UCSD-AML1 (cell line): ENCODE measurements at regions not wholly inside any gene's neighbourhood (a gene's known extent, or its start where the extent isn't known, plus 50 kb on each side); places are given as distances from the start of the nearest gene placed in this dataset.
"Not testable (repeated sequence)": the region's sequence is repeated elsewhere in the genome, so short reads cannot be mapped to it uniquely, and the experiment has no call there.

Source experiments
- DNase-seq: peaks from one replicate; lab custom pipeline; 2025; ENCODE audit not compliant: unreplicated experiment; lab: John Stamatoyannopoulos, UW

DNA sequence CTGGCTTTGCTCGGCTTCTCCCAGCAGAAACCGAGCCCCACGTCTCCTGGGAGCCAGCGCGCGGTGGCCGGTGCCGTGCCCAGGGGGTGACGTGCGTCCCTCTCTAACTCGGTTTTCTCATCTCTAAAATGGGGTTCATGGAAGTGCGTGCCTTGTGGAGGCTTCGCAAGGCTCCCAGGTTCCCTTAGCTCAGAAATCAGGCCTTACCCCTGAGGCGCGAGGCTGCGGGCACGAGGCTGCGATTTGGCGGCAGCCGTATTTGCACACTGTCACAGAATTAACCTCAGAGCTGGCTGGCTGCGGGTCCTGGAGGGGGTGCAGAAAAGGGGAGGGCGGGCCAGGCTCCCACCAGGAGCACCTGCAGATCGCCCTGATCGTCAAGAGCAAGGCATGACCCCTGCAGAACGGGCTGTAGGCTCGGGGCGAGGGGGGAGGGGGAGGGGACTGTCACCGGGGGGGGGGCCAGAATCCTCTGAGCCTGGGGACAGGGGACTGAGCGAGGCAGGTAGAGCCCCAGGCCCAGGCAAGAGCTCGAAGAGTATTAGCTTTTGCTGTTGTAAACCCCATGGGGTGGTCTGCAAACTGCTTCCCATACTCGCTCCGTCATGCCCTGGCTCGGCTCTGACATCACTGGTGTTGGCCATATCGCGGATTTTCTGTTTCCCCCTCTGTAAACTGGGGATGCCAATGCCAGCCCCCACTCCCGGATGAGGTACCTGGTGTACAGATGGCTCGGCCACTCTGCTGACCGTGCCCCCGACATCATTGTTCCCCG, 62.2 kb downstream of the CCNE1 start:
- no peak for DNase-seq

DNA sequence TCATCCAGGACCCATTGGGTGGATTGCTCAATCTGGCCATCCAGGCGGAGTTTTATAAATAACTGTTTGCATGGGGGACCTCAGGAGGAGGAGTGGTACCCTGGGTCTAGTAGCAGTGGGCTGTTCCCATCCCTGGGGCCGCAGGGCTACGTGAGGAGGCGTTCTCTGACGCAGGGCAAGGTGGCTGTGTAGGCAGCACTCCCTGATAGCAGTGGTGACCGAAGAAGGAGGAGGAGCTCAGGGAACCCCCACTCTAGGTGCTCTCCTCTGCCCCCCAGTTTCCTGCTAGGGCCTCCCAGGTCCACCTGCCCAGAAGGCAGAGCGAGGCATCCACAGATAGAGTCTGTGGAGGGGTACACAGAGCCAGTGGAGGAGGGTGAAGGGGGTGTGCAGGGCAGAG, 64.1 kb downstream of the CCNE1 start:
- no peak for DNase-seq

DNA sequence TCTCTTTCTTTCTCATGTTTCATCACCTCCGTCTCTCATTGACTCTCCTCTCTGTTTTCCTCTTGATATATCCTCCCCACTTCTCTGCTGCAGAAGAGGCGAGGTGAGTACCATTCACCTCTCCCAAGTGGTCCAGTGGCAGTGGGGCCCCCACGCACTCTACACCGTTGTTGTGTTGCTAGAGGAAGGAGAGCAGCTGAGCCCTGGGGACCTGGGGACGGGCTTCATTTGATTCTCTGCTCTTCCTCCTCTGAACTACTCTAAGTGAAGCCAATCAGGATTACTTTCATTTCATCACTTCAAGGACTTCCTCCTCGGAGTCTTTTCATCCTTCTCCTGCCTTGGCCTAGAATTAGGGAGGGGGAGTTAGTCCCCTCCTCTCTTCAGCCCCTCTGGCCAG, 64.6 kb downstream of the CCNE1 start:
- DNase-seq = no peak

DNA sequence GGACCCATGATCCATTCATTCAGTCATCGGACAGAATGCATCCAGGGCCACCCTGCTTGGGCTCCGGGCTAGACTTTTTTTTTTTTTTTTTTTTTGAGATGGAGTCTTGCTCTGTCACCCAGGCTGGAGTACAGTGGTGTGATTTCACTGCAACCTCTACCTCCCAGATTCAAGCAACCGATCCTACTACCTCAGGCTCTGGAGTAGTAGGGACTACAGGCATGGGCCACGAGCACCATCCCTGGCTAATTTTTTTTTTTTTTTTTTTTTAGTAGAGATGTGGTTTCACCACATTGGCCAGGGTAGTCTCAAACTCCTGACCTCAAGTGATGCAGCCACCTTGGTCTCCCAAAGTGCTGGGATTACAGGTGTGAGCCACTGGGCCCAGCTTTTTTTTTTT, 65.1 kb downstream of the CCNE1 start:
- DNase-seq = not testable (repeated sequence)

DNA sequence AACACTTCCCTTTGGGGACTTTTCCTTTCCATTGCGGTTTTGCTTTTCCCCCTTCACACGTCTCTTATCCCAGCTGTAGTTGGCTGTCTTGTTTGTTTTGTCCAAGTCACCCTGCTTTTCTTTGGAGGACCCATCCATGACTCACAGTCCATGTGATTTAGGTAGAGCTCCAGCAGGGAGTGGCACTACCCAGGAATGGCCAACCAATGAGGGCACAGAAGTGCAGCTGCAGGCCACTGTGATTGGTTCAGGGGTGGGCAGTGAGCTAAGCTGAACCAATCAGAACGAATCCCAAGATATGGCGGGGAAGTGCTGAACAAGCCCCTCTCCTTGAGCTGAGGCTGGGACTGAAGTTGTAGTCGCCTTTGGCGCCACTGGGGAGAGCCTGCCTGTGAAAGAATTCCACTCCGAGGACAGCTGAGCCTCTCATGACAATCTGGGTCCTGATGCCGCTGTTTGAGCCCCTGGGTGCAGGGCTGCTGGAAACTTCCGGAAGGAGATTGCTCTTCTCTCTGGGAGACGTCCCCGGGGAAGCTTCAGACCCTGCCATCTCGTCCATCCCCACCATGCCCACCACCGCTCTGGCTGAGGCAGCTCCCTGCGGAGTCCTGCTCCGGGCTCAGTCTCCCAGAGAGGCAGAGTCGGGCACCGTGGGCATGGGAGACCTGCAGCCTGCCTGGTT, 62.9 kb upstream of the URI1 start:
- DNase-seq = no peak

DNA sequence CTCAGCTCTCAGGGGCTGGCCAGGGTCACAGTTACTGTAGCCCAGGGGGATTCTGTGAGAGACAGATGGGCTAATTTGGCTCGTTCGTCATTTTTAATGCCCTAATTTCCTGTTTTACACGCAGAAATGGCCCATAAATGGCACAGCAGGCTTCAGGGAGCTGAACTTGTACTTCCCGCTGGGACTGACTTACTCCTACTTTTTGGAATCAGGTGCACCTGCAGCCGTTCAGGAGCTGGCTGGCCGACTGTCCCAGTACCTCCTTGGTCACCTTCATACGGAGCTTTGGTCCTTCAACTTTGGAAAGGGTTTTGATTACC, 62.4 kb upstream of the URI1 start:
- no peak for DNase-seq

DNA sequence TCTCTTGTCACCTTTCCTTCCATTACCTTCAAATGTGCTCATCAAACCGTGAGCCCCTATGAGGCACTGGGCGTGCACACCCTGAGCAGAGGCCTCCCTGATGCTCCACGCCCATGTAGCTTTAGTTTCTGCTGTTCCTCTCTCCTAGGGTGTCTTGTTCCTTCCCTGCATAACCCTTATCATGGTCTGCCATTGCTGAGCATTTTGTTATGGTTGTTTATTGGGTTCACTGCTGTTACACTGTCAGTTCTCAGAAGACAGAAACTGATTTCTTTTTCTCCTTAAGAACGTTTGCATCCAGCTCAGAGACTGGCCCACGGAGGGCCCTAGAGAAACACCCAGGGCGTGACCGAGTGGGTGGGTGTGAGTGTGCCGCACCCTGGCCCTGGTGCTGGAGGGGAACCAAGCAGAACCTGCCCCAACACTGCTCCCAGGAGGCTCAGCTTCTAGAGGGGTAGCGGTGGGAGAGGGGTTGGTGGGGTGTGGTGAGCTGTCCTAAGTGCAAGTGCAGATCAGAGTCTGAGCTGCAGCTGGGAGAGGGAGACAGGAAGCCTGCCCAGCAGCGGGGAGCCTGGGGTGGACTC, 61.4 kb upstream of the URI1 start:
- no peak for DNase-seq

DNA sequence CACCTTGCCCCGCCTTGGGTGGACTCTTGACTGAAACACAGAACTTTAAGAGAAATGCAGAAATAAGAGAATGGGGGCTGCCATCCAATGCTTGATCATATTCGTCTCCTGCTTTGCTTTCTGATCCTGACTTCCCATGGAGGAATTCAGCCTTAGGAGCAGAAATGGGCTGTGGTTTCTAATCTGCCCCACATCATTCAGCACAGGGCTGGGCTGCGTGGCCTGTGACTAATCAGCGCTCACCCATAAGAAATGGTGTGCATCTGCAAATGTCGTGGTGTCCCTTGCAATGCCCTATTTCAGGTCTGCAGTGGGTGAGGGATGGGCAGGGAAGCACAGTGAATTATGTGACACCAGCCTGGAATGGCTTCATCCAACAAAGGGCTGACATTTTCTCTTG, 60.7 kb upstream of the URI1 start:
- no peak for DNase-seq

DNA sequence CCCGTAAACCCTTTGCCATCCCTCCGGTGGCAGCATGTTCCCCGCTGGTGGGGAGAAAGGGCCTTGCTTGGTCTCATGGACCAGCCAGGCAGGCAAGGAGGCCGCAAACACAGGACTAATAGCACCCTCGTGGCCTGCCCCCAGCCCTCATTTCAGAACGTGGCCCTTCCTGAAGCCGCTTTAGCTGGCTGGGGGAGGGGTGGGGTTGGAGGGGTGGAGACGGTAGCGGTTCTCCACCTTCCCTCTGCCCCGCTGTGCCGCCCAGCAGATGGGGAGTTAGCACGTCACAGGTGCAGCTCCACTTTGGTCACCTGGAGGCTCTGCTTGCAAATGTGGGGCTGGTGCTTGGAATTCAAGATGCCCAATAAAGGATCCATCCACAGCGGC, 59.3 kb upstream of the URI1 start:
- no peak for DNase-seq

DNA sequence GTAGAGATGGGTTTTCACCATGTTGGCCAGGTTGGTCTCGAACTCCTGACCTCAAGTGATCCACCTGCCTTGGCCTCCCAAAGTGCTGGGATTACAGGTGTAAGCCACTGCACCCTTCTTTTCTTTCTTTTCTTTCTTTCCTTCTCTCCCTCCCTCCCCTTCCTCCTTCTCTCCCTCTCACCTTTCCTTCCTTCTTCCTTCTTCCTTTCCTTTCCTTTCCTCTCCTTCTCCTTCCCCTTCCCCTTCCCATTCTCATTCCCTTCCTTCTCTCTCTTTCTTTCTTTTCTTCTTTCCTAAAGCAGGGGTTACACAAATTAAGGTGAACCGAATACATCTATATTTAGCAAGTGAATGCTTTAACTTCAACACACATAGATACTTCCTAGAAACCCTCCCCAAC, 58.0 kb upstream of the URI1 start:
- DNase-seq = no peak

DNA sequence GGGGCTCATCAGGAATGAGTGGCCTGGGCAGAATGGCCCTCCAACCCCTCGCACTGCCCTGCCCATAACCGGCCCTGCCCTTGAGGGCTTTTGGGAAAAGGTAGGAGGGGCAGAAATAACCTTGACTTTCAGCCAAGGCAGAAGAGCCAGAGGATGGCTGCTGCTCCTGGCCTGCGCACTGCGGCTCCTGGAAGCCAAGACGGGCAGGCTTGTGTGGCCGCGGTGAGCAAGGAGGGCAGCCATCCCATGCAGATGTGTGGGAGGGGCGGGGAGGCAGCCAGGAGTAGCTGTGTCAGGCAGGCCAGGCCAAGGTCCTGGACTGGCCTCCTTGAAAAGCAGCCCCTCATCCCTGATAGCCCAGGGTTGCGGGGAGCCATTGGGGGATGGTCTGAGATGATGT, 57.6 kb upstream of the URI1 start:
- no peak for DNase-seq

DNA sequence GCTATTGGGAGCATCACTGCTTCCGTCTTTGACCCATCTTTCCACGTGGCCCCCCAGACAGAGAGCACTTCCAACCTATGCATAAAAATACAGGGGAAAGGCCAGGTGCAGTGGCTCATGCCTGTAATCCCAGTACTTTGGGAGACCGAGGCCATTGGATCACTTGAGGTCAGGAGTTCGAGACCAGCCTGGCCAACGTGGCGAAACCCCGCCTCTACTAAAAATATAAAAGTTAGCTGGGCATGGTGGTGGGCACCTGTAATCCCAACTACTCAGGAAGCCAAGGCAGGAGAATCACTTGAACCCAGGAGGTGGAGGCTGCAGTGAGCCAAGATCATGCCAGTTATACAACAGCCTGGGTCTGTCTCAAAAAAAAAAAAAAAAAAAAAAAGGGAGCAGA, 55.9 kb upstream of the URI1 start:
- not testable (repeated sequence) for DNase-seq

DNA sequence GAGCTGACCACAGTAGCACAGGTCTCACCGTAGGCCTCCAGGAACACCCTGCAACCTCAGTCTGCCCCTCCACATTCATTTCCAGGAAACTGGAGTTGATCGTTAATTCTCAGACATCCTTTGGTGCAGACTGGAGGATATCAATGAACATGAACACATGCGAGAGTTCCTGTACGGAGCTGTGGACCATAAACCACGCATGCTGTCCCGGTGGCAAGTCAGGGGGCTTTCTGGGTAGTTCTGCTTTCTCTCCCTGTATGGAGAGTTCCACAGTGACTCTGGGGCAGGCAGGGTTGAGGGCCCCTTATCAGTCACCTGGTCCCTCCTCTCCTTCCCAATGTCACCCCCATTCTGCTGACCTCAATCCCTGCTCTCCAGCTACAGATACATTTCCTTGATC, 55.5 kb upstream of the URI1 start:
- DNase-seq = peak; percentile 36

DNA sequence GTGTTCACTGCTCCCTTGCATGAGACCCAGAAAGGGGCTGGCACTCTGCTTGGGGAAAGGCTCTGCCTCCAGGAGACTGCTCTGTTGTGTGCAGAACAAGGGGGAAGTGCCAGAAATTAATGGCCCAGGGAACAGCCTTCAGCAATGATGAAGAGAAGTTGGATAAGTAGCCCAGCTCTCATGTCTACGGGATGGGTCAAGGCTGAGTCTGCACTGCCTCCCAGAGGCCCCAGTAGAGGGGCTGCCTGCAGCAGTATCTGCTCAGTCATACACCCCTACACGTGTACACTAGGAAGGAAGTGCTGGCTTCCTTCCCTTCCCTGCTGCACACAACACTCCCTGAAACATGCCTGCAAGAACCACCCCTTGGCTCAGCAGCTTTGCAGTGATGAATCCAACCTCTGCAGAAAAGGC, 54.6 kb upstream of the URI1 start:
- peak; percentile 79 for DNase-seq

DNA sequence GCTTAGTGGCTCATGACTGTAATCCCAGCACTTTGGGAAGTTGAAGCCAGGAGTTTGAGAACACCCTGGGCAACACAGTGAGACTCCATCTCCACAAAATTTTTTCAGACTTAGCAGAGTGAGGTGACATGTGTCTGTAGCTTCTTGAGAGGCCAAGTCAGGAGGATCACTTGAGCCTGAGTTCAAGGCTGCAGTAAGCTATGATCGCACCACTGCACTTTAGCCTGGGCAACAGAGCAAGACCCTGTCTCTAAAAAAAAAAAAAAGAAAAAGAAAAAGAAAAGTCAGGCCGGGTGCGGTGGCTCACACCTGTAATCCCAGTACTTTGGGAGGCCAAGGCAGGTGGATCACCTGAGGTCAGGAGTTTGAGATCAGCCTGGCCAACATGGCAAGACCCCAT, 54.0 kb upstream of the URI1 start:
- DNase-seq = not testable (repeated sequence)

DNA sequence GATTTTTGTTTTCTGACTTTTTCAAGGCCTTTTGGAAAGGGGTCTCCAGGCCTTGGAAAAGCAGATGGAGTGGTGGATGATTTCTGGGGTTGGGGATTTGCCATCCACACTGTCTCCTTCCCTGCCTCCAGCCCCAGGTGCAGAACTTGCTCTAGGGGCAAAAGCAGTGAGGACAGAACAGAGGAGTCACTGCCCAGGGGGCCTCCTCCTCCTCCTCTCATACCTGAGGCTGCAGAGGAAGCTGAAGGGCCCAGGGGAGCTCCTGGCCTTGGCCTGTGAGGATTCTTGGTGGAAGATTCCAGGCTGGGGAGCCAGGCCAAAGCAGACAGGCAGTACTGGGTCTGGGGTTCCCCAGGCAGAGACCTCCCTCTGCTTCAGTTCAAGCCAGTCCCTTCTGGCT, 52.3 kb upstream of the URI1 start:
- DNase-seq = no peak

DNA sequence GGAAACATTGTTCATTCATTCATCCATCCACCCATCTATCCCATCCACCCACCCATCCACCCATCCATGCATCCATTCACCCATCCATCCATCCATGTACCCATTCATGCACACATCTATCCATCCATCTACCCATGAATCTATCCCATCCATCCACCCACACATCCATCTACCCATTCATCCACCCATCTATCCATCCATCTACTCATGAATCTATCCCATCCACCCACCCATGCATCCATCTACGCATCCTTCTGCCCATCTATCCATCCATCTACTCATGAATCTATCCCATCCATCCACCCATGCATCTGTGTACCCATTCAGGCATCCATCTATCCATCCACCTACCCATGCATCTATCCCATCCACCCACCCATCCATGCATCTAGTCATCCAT, 51.6 kb upstream of the URI1 start:
- DNase-seq = no peak
